AG08396 (cell line): ENCODE measurements at regions not wholly inside any gene's neighbourhood (a gene's known extent, or its start where the extent isn't known, plus 50 kb on each side); places are given as distances from the start of the nearest gene placed in this dataset.
A peak's percentile ranks its signal among the peaks of the same experiment; 100 is the strongest.

Source experiments
- DNase-seq: peaks from one replicate; pipeline ENCODE4 v3.0.0; 2012; ENCODE audit warnings: low spot score, mixed read lengths

- DNase-seq, result no peak
These were observed 933.0 kb upstream of the LCORL start for GRCh38 chr4:18954538-18954937.

- DNase-seq, result no peak
These were observed 932.1 kb upstream of the LCORL start for GRCh38 chr4:18953613-18954012.

- DNase-seq, result no peak
These were observed 923.9 kb upstream of the LCORL start for GRCh38 chr4:18945464-18945863.

- DNase-seq, result no peak
These were observed 921.3 kb upstream of the LCORL start for GRCh38 chr4:18942874-18943273.

- no peak for DNase-seq
These were observed 917.0 kb upstream of the LCORL start for GRCh38 chr4:18938343-18939099.

GRCh38 chr4:18937746-18938145, 916.2 kb upstream of the LCORL start:
- DNase-seq, result no peak

GRCh38 chr4:18937080-18937479, 915.5 kb upstream of the LCORL start:
- no peak for DNase-seq

GRCh38 chr4:18935659-18936345, 914.2 kb upstream of the LCORL start:
- DNase-seq, result no peak

- DNase-seq, result no peak
These were observed 912.6 kb upstream of the LCORL start for GRCh38 chr4:18934197-18934596.

GRCh38 chr4:18932730-18933339, 911.3 kb upstream of the LCORL start:
- no peak for DNase-seq

GRCh38 chr4:18931643-18932377, 910.3 kb upstream of the LCORL start:
- DNase-seq, result no peak

- no peak for DNase-seq
These were observed 908.9 kb upstream of the LCORL start for GRCh38 chr4:18930487-18930886.

GRCh38 chr4:18923496-18924161, 902.1 kb upstream of the LCORL start:
- no peak for DNase-seq

- DNase-seq, result no peak
These were observed 896.1 kb upstream of the LCORL start for GRCh38 chr4:18917689-18918088.

GRCh38 chr4:18914182-18914581, 892.6 kb upstream of the LCORL start:
- no peak for DNase-seq

- no peak for DNase-seq
These were observed 873.4 kb upstream of the LCORL start for GRCh38 chr4:18894928-18895327.

GRCh38 chr4:18882468-18882867, 860.9 kb upstream of the LCORL start:
- DNase-seq, result peak; percentile 12

- DNase-seq, result no peak
These were observed 860.0 kb upstream of the LCORL start for GRCh38 chr4:18881556-18881955.

- no peak for DNase-seq
These were observed 859.3 kb upstream of the LCORL start for GRCh38 chr4:18880871-18881270.

GRCh38 chr4:18878561-18878960, 857.0 kb upstream of the LCORL start:
- no peak for DNase-seq

GRCh38 chr4:18869166-18869565, 847.6 kb upstream of the LCORL start:
- no peak for DNase-seq
